ENCODE measurements at regions not wholly inside any gene's neighbourhood (a gene's known extent, or its start where the extent isn't known, plus 50 kb on each side); places are given as distances from the start of the nearest gene placed in this dataset.

DNA sequence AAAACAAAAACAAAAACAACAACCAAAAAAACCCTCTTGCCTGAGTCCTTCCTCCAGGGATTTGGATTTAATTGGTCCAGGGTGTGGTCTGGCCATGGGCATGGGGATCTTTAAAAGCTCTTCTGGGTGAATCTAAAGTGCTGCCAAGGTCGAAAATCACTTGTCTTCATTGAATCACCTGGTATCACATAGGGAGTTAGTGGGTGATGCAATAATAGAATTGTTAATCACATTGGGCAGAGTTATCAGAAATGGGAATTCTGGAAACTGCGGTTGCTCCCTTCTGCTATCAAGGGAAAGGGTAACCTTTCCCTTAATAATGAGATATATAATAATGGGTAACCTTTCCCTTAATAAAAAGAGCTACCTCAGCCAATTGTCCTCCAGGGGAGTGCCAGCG is 267.9 kb upstream of the KLF3 start:
- no peak for DNase-seq (ENCODE audit: low spot score in 2 of 2)
- TF ChIP-seq POLR2A (IDR thresholded peaks at IDR 0.05) (no peak), CTCF (IDR thresholded peaks at IDR 0.05) (no peak)
- H3K4me3 ChIP-seq (ENCODE audit: low read depth, poor library complexity, severe bottlenecking): no peak overlapping the region
- intact Hi-C loops (cut with DNase I; ENCODE audit: low total_unique reads): no loop called here
- WGBS, 2 donors: 73 to 78% methylated on average over 3 of the region's 3 CpGs

- 63 to 68% methylated on average over 4 of the region's 4 CpGs for WGBS, 2 donors
- no peak for DNase-seq (ENCODE audit: low spot score in 2 of 2)
- H3K4me3 ChIP-seq (ENCODE audit: low read depth, poor library complexity, severe bottlenecking): no peak overlapping the region
- no peak for TF ChIP-seq CTCF (IDR thresholded peaks at IDR 0.05)
- no peak for TF ChIP-seq POLR2A (IDR thresholded peaks at IDR 0.05)
- intact Hi-C loops (cut with DNase I; ENCODE audit: low total_unique reads): no loop called here
These were observed 267.0 kb upstream of the KLF3 start for GRCh38 chr4:38396845-38397547.

GRCh38 chr4:38400946-38401345 is 263.1 kb upstream of the KLF3 start:
- TF ChIP-seq POLR2A (IDR thresholded peaks at IDR 0.05): no peak
- no peak for TF ChIP-seq CTCF (IDR thresholded peaks at IDR 0.05)
- no peak for DNase-seq (ENCODE audit: low spot score in 2 of 2)
- H3K4me3 ChIP-seq (ENCODE audit: low read depth, poor library complexity, severe bottlenecking): no peak overlapping the region
- WGBS, 2 donors: 79 to 89% methylated on average over 3 of the region's 3 CpGs
- intact Hi-C loops (cut with DNase I; ENCODE audit: low total_unique reads): no loop called here

- no peak for DNase-seq (ENCODE audit: low spot score in 2 of 2)
- no peak for TF ChIP-seq CTCF (IDR thresholded peaks at IDR 0.05)
- no peak for TF ChIP-seq POLR2A (IDR thresholded peaks at IDR 0.05)
- H3K4me3 ChIP-seq (ENCODE audit: low read depth, poor library complexity, severe bottlenecking): no peak overlapping the region
- intact Hi-C loops (cut with DNase I; ENCODE audit: low total_unique reads): no loop called here
- WGBS, 2 donors: 86 to 88% methylated on average over 3 of the region's 3 CpGs
These were observed 257.8 kb upstream of the KLF3 start for GRCh38 chr4:38406243-38406642.

GRCh38 chr4:38409852-38410251 is 254.1 kb upstream of the KLF3 start:
- TF ChIP-seq POLR2A (IDR thresholded peaks at IDR 0.05) (no peak), CTCF (IDR thresholded peaks at IDR 0.05) (no peak)
- H3K4me3 ChIP-seq (ENCODE audit: low read depth, poor library complexity, severe bottlenecking): no peak overlapping the region
- no peak for DNase-seq (ENCODE audit: low spot score in 2 of 2)
- intact Hi-C loops (cut with DNase I; ENCODE audit: low total_unique reads): no loop called here
- 88 to 94% methylated on average over 2 of the region's 2 CpGs for WGBS, 2 donors

- H3K4me3 ChIP-seq (ENCODE audit: low read depth, poor library complexity, severe bottlenecking): no peak overlapping the region
- WGBS, 2 donors: 69 to 83% methylated on average over 4 of the region's 4 CpGs
- no peak for TF ChIP-seq CTCF (IDR thresholded peaks at IDR 0.05)
- TF ChIP-seq POLR2A (IDR thresholded peaks at IDR 0.05): no peak
- intact Hi-C loops (cut with DNase I; ENCODE audit: low total_unique reads): no loop called here
- no peak for DNase-seq (ENCODE audit: low spot score in 2 of 2)
These were observed 252.9 kb upstream of the KLF3 start for GRCh38 chr4:38411092-38411491.
